GM23338 (cell line): ENCODE measurements at regions not wholly inside any gene's neighbourhood (a gene's known extent, or its start where the extent isn't known, plus 50 kb on each side); places are given as distances from the start of the nearest gene placed in this dataset.

Experiments used
- ATAC-seq: fragments of 200-7000 bp; cut with Tn5 transposase; 3 replicates; pipeline ENCODE4 v1.9.1; 2020
- DNase-seq: peaks from one replicate; pipeline ENCODE4 v3.0.0-alpha.2; 2015; ENCODE audit warnings: low spot score
- H2AFZ ChIP-seq: fragments of 200-600 bp; sonication (generic); 2 replicates; pipeline ENCODE4 v1.8.0; 2016; ENCODE audit warnings: antibody characterized with exemption, mild to moderate bottlenecking, moderate library complexity
- H3F3A ChIP-seq: fragments of 200-600 bp; sonication (generic); replicated peaks from 2 replicates; pipeline ENCODE4 v1.8.0; 2017; ENCODE audit warnings: antibody characterized with exemption, mixed run types, low read depth
- H3K27ac ChIP-seq: fragments of 200-600 bp; sonication (generic); 2 replicates; pipeline ENCODE4 v1.6.1; 2016; ENCODE audit warnings: low read depth
- H3K27me3 ChIP-seq: fragments of 200-600 bp; sonication (generic); 2 replicates; pipeline ENCODE4 v1.8.0; 2016; ENCODE audit warnings: mild to moderate bottlenecking, mixed run types, moderate library complexity; ENCODE audit not compliant: insufficient read depth
- H3K36me3 ChIP-seq: fragments of 200-600 bp; sonication (generic); 2 replicates; pipeline ENCODE4 v1.8.0; 2016; ENCODE audit warnings: mild to moderate bottlenecking; ENCODE audit not compliant: insufficient read depth
- H3K4me1 ChIP-seq: fragments of 200-600 bp; sonication (generic); 2 replicates; pipeline ENCODE4 v1.8.0; 2016; ENCODE audit warnings: mild to moderate bottlenecking, moderate library complexity; ENCODE audit not compliant: insufficient read depth
- H3K4me2 ChIP-seq: fragments of 200-600 bp; sonication (generic); 2 replicates; pipeline ENCODE4 v1.7.1; 2017; ENCODE audit warnings: mixed run types
- H3K4me3 ChIP-seq: fragments of 200-600 bp; sonication (generic); 2 replicates; pipeline ENCODE4 v1.6.1; 2016; ENCODE audit warnings: mixed run types
- H3K79me2 ChIP-seq: fragments of 200-600 bp; sonication (generic); replicated peaks from 2 replicates; pipeline ENCODE4 v1.8.0; 2017; ENCODE audit warnings: mild to moderate bottlenecking; ENCODE audit not compliant: insufficient read depth
- H3K9me2 ChIP-seq: fragments of 200-600 bp; sonication (generic); 2 replicates; pipeline ENCODE4 v1.8.0; 2017; ENCODE audit not compliant: insufficient read depth
- H4K20me1 ChIP-seq: fragments of 200-600 bp; sonication (generic); replicated peaks from 2 replicates; pipeline ENCODE4 v1.8.0; 2017; ENCODE audit warnings: mild to moderate bottlenecking; ENCODE audit not compliant: insufficient read depth
- H3K27ac Mint-ChIP-seq: 2 replicates; pipeline ENCODE4 v1.8.0; 2020; ENCODE audit warnings: inconsistent platforms, mild to moderate bottlenecking, moderate library complexity, mixed read lengths
- H3K27me3 Mint-ChIP-seq: 3 replicates; pipeline ENCODE4 v1.8.0; 2022; ENCODE audit warnings: low read depth, mild to moderate bottlenecking, moderate library complexity, mixed read lengths, inconsistent platforms; ENCODE audit not compliant: insufficient read depth, poor library complexity
- H3K36me3 Mint-ChIP-seq: 3 replicates; pipeline ENCODE4 v1.8.0; 2021; ENCODE audit warnings: low read depth, mild to moderate bottlenecking, inconsistent platforms, moderate library complexity, mixed read lengths
- H3K4me1 Mint-ChIP-seq: 3 replicates; pipeline ENCODE4 v1.8.0; 2020; ENCODE audit warnings: mild to moderate bottlenecking, inconsistent platforms, mixed read lengths
- H3K4me3 Mint-ChIP-seq: 3 replicates; pipeline ENCODE4 v1.8.0; 2021; ENCODE audit warnings: moderate library complexity, mild to moderate bottlenecking, inconsistent platforms, mixed read lengths
- H3K9me3 Mint-ChIP-seq: 3 replicates; pipeline ENCODE4 v1.8.0; 2020; ENCODE audit warnings: moderate library complexity, mild to moderate bottlenecking, inconsistent platforms, mixed read lengths
- CREB1 ChIP-seq: fragments of 250-450 bp; sonication (Bioruptor Pico); IDR thresholded peaks from 2 replicates; pipeline ENCODE4 v1.5.0; 2020; ENCODE audit warnings: low read depth, mild to moderate bottlenecking, moderate library complexity
- EZH2 ChIP-seq: fragments of 200-600 bp; sonication (generic); IDR thresholded peaks from one replicate; pipeline ENCODE4 v1.8.0; 2017; ENCODE audit warnings: antibody characterized with exemption, mild to moderate bottlenecking, low read depth; ENCODE audit not compliant: unreplicated experiment
- EZH2phosphoT487 ChIP-seq: fragments of 200-600 bp; sonication (generic); IDR thresholded peaks from one replicate; pipeline ENCODE4 v1.8.1; 2018; ENCODE audit warnings: antibody characterized with exemption; ENCODE audit not compliant: unreplicated experiment
- JUNB ChIP-seq: IDR thresholded peaks from one replicate; pipeline ENCODE4 v1.6.1; 2016; ENCODE audit warnings: antibody characterized with exemption; ENCODE audit not compliant: unreplicated experiment
- NANOG ChIP-seq: IDR thresholded peaks from 2 replicates; pipeline ENCODE4 v1.6.1; 2016; ENCODE audit warnings: antibody characterized with exemption, borderline replicate concordance
- POLR2AphosphoS5 ChIP-seq: IDR thresholded peaks from 2 replicates; pipeline ENCODE4 v1.6.1; 2016; ENCODE audit warnings: antibody characterized with exemption, low read depth
- STAT1 ChIP-seq: IDR thresholded peaks from one replicate; pipeline ENCODE4 v1.6.1; 2016; ENCODE audit warnings: antibody characterized with exemption; ENCODE audit not compliant: unreplicated experiment
- ZNF114 ChIP-seq: fragments of 250-450 bp; sonication (Bioruptor Pico); IDR thresholded peaks from 2 replicates; pipeline ENCODE4 v1.5.0; 2020; ENCODE audit warnings: mild to moderate bottlenecking, moderate library complexity
- ZNF331 ChIP-seq: fragments of 250-450 bp; sonication (Bioruptor Pico); IDR thresholded peaks from 2 replicates; pipeline ENCODE4 v1.5.0; 2020; ENCODE audit warnings: low read depth, mild to moderate bottlenecking, moderate library complexity
- TF ChIP-seq, protein P1 (sequence below): IDR thresholded peaks from one replicate; pipeline ENCODE4 v1.6.1; 2018; ENCODE audit warnings: antibody characterized with exemption; ENCODE audit not compliant: unreplicated experiment
- TF ChIP-seq, protein P2 (sequence below): fragments of 250-450 bp; sonication (Bioruptor Pico); IDR thresholded peaks from 2 replicates; pipeline ENCODE4 v1.5.0; 2020; ENCODE audit warnings: mild to moderate bottlenecking, moderate library complexity

DNA sequence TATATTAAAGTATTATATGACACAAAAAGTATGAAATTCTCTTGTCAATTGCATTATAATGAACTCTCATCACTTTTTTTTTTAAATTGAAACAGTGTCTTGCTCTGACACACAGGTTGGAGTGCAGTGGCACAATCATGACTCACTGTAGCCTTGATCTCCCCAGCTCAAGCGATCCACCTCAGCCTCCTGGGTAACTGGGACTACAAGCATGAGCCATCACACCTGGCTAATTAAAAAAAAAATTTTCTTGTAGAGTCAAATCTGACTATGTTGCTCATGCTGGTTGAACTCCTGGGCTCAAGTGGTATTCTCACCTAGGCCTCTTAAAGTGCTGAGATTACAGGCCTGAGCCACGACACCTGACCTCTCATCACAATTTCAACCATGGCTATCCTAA, 259.3 kb downstream of the S1PR1 start (continued):
- TF ChIP-seq STAT1 (no peak), JUNB (no peak), EZH2 (no peak)
- TF ChIP-seq, protein P1, sequence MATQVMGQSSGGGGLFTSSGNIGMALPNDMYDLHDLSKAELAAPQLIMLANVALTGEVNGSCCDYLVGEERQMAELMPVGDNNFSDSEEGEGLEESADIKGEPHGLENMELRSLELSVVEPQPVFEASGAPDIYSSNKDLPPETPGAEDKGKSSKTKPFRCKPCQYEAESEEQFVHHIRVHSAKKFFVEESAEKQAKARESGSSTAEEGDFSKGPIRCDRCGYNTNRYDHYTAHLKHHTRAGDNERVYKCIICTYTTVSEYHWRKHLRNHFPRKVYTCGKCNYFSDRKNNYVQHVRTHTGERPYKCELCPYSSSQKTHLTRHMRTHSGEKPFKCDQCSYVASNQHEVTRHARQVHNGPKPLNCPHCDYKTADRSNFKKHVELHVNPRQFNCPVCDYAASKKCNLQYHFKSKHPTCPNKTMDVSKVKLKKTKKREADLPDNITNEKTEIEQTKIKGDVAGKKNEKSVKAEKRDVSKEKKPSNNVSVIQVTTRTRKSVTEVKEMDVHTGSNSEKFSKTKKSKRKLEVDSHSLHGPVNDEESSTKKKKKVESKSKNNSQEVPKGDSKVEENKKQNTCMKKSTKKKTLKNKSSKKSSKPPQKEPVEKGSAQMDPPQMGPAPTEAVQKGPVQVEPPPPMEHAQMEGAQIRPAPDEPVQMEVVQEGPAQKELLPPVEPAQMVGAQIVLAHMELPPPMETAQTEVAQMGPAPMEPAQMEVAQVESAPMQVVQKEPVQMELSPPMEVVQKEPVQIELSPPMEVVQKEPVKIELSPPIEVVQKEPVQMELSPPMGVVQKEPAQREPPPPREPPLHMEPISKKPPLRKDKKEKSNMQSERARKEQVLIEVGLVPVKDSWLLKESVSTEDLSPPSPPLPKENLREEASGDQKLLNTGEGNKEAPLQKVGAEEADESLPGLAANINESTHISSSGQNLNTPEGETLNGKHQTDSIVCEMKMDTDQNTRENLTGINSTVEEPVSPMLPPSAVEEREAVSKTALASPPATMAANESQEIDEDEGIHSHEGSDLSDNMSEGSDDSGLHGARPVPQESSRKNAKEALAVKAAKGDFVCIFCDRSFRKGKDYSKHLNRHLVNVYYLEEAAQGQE, result no peak

DNA sequence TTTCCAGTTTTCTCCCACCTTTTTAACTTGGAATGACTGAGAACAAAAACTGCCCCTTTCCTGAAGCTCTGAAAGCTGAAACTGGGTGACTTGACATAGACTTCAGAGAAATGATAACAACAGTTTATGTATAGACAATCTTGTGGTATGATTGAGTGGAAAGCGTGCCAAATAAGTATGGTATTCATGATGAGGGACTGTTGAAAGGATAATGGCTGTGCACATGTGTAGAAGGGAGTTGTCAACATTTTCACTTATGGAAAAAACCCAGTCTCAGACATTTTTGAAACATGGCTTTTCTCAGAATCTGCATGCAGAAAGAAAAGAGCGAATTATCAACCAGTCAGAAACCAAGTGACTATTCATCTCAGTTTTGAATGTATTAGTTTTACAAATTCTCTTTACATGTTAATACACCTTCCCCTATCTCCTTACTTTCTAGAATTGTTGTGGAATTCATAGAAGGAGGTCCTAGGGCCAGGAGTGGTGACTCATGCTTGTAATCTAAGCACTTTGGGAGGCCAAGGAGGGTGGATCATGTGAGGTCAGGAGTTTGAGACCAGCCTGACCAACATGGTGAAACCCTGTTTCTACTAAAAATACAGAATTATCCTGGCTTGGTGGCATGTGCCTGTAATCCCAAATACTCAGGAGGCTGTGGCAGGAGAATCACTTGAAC, 261.2 kb downstream of the S1PR1 start:
- ATAC-seq (no peak), DNase-seq (no peak)
- Mint-ChIP-seq H3K27ac (no peak overlapping the region), H3K4me3 (no peak overlapping the region), H3K36me3 (no peaks in the 10 kb centered on the region), H3K27me3 (no peaks in the 10 kb centered on the region), H3K4me1 (no peaks in the 10 kb centered on the region), H3K9me3 (peaks cover 7% of the 10 kb centered on the region; the same call in 1 of the 3 replicates)
- no peaks in the 10 kb centered on the region for H3K27me3 ChIP-seq
- no peak overlapping the region for H3K4me2 ChIP-seq
- no peaks in the 10 kb centered on the region for H4K20me1 ChIP-seq
- no peaks in the 10 kb centered on the region for H3K36me3 ChIP-seq
- H3K4me1 ChIP-seq, result no peaks in the 10 kb centered on the region
- H3F3A ChIP-seq, result no peaks in the 10 kb centered on the region
- no peaks in the 10 kb centered on the region for H3K9me2 ChIP-seq
- H3K27ac ChIP-seq, result no peak overlapping the region
- no peak overlapping the region for H2AFZ ChIP-seq
- H3K79me2 ChIP-seq, result no peaks in the 10 kb centered on the region
- no peak overlapping the region for H3K4me3 ChIP-seq
- TF ChIP-seq EZH2 (no peak), EZH2phosphoT487 (no peak), ZNF114 (no peak), CREB1 (CRISPR knock-in tag) (no peak), POLR2AphosphoS5 (no peak), ZNF331 (no peak), STAT1 (no peak), JUNB (no peak), NANOG (no peak)
- TF ChIP-seq, protein P1, result no peak
- TF ChIP-seq, protein P2, sequence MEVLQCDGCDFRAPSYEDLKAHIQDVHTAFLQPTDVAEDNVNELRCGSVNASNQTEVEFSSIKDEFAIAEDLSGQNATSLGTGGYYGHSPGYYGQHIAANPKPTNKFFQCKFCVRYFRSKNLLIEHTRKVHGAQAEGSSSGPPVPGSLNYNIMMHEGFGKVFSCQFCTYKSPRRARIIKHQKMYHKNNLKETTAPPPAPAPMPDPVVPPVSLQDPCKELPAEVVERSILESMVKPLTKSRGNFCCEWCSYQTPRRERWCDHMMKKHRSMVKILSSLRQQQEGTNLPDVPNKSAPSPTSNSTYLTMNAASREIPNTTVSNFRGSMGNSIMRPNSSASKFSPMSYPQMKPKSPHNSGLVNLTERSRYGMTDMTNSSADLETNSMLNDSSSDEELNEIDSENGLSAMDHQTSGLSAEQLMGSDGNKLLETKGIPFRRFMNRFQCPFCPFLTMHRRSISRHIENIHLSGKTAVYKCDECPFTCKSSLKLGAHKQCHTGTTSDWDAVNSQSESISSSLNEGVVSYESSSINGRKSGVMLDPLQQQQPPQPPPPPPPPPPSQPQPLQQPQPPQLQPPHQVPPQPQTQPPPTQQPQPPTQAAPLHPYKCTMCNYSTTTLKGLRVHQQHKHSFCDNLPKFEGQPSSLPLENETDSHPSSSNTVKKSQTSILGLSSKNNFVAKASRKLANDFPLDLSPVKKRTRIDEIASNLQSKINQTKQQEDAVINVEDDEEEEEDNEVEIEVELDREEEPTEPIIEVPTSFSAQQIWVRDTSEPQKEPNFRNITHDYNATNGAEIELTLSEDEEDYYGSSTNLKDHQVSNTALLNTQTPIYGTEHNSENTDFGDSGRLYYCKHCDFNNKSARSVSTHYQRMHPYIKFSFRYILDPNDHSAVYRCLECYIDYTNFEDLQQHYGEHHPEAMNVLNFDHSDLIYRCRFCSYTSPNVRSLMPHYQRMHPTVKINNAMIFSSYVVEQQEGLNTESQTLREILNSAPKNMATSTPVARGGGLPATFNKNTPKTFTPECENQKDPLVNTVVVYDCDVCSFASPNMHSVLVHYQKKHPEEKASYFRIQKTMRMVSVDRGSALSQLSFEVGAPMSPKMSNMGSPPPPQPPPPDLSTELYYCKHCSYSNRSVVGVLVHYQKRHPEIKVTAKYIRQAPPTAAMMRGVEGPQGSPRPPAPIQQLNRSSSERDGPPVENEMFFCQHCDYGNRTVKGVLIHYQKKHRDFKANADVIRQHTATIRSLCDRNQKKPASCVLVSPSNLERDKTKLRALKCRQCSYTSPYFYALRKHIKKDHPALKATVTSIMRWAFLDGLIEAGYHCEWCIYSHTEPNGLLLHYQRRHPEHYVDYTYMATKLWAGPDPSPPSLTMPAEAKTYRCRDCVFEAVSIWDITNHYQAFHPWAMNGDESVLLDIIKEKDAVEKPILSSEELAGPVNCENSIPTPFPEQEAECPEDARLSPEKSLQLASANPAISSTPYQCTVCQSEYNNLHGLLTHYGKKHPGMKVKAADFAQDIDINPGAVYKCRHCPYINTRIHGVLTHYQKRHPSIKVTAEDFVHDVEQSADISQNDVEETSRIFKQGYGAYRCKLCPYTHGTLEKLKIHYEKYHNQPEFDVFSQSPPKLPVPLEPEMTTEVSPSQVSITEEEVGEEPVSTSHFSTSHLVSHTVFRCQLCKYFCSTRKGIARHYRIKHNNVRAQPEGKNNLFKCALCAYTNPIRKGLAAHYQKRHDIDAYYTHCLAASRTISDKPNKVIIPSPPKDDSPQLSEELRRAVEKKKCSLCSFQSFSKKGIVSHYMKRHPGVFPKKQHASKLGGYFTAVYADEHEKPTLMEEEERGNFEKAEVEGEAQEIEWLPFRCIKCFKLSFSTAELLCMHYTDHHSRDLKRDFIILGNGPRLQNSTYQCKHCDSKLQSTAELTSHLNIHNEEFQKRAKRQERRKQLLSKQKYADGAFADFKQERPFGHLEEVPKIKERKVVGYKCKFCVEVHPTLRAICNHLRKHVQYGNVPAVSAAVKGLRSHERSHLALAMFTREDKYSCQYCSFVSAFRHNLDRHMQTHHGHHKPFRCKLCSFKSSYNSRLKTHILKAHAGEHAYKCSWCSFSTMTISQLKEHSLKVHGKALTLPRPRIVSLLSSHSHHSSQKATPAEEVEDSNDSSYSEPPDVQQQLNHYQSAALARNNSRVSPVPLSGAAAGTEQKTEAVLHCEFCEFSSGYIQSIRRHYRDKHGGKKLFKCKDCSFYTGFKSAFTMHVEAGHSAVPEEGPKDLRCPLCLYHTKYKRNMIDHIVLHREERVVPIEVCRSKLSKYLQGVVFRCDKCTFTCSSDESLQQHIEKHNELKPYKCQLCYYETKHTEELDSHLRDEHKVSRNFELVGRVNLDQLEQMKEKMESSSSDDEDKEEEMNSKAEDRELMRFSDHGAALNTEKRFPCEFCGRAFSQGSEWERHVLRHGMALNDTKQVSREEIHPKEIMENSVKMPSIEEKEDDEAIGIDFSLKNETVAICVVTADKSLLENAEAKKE (CRISPR knock-in tag), result no peak
